ENCODE measurements at regions not wholly inside any gene's neighbourhood (a gene's known extent, or its start where the extent isn't known, plus 50 kb on each side); places are given as distances from the start of the nearest gene placed in this dataset.

DNA sequence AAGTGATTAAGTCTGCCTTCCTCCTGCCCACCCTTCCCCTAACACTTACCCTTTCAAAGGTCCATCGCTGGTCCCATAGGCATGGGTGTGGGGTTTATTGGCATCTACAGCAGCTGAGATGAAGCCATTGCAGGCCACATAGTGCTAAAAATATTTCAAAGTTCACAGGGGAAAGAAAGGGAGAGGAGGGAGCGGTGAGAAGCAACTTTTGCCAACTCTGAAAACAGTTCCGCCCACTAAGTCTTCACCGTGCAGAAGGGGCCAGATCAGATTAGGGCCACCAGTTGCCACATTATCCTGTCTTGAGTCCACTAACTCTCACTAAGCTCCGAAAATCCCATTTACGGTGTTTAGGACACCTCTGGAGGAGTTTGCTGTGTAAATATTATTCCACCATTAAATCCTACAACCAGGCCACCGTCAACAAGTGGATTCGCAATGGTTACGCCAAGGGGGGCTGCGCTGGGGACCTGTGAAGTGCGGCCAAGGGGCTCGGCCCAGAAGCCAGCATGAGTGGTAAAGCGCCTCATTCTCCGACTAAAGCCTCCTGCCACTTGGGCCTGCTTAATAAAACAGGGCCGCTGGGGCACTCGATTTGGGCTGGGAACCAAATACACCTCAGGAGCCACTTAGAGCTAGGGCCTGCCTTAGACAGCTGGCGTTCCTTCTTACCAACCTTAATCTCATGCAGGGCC is 534.9 kb downstream of the MIAT start:
- Histone ChIP-seq H3K4me3 (ENCODE audit: low read depth, low read length) (no peak overlapping the region), H3K4me1 (ENCODE audit: control insufficient read depth, insufficient read depth, low read length) (peaks cover 2% of the 10 kb centered on the region), H3K9me3 (ENCODE audit: control insufficient read depth, insufficient read depth, low read length) (peaks cover 7% of the 10 kb centered on the region; the same call in 1 of the 2 replicates), H3K36me3 (ENCODE audit: control insufficient read depth, insufficient read depth, low read length) (no peaks in the 10 kb centered on the region), H3K9ac (ENCODE audit: low read depth, low read length) (no peak overlapping the region), H3K27me3 (ENCODE audit: control insufficient read depth, insufficient read depth, low read length) (no peaks in the 10 kb centered on the region; the same call in 1 of the 2 replicates), H3K27ac (ENCODE audit: low read depth, low read length) (no peak overlapping the region)

DNA sequence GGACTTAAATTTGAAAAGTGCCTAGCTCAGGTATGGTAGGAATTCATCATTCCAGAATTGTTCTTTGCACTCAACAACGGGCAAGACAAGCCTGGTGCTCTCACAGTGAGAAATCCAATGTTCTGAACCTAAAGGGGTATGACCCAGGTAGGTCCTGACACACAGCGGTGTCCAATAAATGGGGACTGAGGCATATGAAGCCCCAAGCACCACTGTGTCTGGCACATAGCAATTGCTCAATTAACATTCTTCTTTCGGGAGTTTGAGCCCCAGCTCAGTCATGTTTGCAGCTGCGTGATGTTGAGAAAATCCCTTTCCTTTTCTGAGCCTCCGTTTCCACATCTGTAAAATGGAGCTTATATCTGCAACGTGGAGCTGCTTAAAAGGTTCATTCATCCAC is 535.8 kb downstream of the MIAT start:
- Histone ChIP-seq H3K9me3 (ENCODE audit: control insufficient read depth, insufficient read depth, low read length) (peaks cover 7% of the 10 kb centered on the region; the same call in 1 of the 2 replicates), H3K27me3 (ENCODE audit: control insufficient read depth, insufficient read depth, low read length) (no peaks in the 10 kb centered on the region; the same call in 1 of the 2 replicates), H3K9ac (ENCODE audit: low read depth, low read length) (no peak overlapping the region), H3K27ac (ENCODE audit: low read depth, low read length) (no peak overlapping the region), H3K4me1 (ENCODE audit: control insufficient read depth, insufficient read depth, low read length) (no peaks in the 10 kb centered on the region), H3K4me3 (ENCODE audit: low read depth, low read length) (no peak overlapping the region), H3K36me3 (ENCODE audit: control insufficient read depth, insufficient read depth, low read length) (no peaks in the 10 kb centered on the region)

DNA sequence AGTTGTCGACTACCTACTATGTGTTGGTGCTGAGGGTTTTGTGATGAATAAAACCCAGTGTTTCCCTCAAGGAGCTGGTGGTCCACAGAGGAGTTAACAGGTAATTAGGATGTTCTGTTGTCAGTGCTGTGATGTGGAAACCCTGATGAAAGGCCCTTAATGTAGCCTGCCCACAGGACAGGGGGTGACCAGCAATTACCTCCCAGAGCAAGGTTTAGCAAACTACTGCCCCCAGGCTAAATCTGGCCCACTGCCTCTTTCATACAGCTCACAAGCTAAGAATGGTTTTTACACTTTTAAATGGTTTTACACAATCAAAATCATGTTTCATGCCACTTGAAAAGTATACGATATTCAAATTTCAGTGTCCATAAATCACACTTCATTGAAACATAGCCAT is 536.2 kb downstream of the MIAT start:
- H3K27ac ChIP-seq (ENCODE audit: low read depth, low read length), result no peak overlapping the region
- no peak overlapping the region for H3K4me3 ChIP-seq (ENCODE audit: low read depth, low read length)
- H3K9me3 ChIP-seq (ENCODE audit: control insufficient read depth, insufficient read depth, low read length), result peaks cover 7% of the 10 kb centered on the region; the same call in 1 of the 2 replicates
- H3K9ac ChIP-seq (ENCODE audit: low read depth, low read length), result no peak overlapping the region
- H3K27me3 ChIP-seq (ENCODE audit: control insufficient read depth, insufficient read depth, low read length), result no peaks in the 10 kb centered on the region; the same call in 1 of the 2 replicates
- H3K4me1 ChIP-seq (ENCODE audit: control insufficient read depth, insufficient read depth, low read length), result no peaks in the 10 kb centered on the region
- no peaks in the 10 kb centered on the region for H3K36me3 ChIP-seq (ENCODE audit: control insufficient read depth, insufficient read depth, low read length)

DNA sequence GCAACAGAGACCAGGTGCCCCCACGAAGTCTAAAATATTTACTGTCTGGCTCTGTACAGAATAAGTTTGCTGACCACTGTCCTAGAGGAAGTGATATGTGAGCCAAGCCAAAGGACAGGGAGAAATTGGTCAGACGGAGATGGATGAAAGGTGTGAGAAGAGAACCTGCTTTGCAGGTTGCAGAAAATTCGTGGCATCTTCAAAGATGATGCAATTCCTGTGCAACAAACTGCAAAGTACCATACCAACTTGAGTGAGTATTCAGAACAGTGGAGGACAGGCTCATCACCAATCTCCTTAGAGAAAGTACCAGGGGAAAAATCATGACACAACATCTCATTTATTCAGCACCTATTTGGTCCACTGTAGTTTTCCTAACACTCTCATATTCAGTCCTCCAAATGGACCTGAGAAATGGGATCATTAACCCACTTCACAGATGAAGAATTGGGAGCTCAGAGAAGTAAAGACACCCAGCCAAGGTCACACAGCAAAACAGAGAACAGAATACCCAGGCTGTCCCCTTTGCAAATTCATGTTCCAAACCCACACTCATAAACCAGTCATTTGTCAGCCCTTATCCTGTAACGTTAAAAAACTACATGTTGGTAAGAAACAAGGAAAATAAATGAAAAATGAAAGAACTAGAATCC is 536.8 kb downstream of the MIAT start:
- H3K27ac ChIP-seq (ENCODE audit: low read depth, low read length), result no peak overlapping the region
- H3K36me3 ChIP-seq (ENCODE audit: control insufficient read depth, insufficient read depth, low read length), result no peaks in the 10 kb centered on the region
- H3K9me3 ChIP-seq (ENCODE audit: control insufficient read depth, insufficient read depth, low read length), result peaks cover 7% of the 10 kb centered on the region; the same call in 1 of the 2 replicates
- no peak overlapping the region for H3K9ac ChIP-seq (ENCODE audit: low read depth, low read length)
- no peaks in the 10 kb centered on the region for H3K27me3 ChIP-seq (ENCODE audit: control insufficient read depth, insufficient read depth, low read length)
- no peaks in the 10 kb centered on the region for H3K4me1 ChIP-seq (ENCODE audit: control insufficient read depth, insufficient read depth, low read length)
- no peak overlapping the region for H3K4me3 ChIP-seq (ENCODE audit: low read depth, low read length)

DNA sequence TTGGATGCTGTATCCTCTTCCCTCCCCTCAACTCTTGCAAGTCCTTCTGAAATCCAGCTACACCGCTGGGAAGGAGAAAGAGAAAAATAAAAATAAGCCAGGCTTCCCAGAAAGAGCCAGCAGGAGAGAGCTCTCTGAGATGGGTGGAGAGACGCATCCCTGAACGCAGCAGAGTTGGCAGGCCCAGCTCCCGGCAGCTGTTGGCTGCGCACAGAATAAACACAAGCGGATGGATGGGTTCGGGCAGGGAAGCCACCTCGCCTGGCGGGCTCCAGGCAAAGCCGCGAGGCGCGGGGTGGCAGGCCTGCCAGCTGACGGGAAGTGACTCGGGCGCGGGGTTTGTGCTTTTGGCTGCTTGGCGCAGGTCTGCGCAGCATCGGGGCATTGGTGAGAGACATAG is 537.7 kb downstream of the MIAT start:
- no peak overlapping the region for H3K4me3 ChIP-seq (ENCODE audit: low read depth, low read length)
- H3K9ac ChIP-seq (ENCODE audit: low read depth, low read length), result no peak overlapping the region
- H3K27me3 ChIP-seq (ENCODE audit: control insufficient read depth, insufficient read depth, low read length), result no peaks in the 10 kb centered on the region
- H3K27ac ChIP-seq (ENCODE audit: low read depth, low read length), result no peak overlapping the region
- peaks cover 7% of the 10 kb centered on the region; the same call in 1 of the 2 replicates for H3K9me3 ChIP-seq (ENCODE audit: control insufficient read depth, insufficient read depth, low read length)
- no peaks in the 10 kb centered on the region for H3K4me1 ChIP-seq (ENCODE audit: control insufficient read depth, insufficient read depth, low read length)
- no peaks in the 10 kb centered on the region for H3K36me3 ChIP-seq (ENCODE audit: control insufficient read depth, insufficient read depth, low read length)

DNA sequence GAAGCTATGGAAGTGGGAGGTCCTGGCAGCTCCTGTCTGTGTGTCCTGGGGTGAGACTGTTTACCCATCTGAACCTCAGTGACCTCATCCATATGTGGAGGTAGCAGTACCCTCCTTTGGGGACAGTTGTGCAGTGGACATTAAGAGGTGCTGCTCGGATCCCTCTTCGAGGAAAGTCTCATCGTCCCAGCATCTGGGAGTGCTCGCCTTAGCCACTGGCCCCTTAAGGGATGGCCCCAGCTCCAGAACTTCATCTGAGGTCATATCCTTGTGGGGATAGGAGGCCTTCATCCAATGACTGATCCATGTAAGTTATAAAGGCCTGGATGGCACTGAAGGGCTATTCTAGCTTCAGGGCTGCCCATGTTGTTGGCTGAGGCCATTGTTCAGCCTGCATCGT is 538.1 kb downstream of the MIAT start:
- Histone ChIP-seq H3K9me3 (ENCODE audit: control insufficient read depth, insufficient read depth, low read length) (peaks cover 7% of the 10 kb centered on the region; the same call in 1 of the 2 replicates), H3K27ac (ENCODE audit: low read depth, low read length) (no peak overlapping the region), H3K4me3 (ENCODE audit: low read depth, low read length) (no peak overlapping the region), H3K27me3 (ENCODE audit: control insufficient read depth, insufficient read depth, low read length) (no peaks in the 10 kb centered on the region), H3K36me3 (ENCODE audit: control insufficient read depth, insufficient read depth, low read length) (no peaks in the 10 kb centered on the region), H3K4me1 (ENCODE audit: control insufficient read depth, insufficient read depth, low read length) (no peaks in the 10 kb centered on the region), H3K9ac (ENCODE audit: low read depth, low read length) (no peak overlapping the region)

DNA sequence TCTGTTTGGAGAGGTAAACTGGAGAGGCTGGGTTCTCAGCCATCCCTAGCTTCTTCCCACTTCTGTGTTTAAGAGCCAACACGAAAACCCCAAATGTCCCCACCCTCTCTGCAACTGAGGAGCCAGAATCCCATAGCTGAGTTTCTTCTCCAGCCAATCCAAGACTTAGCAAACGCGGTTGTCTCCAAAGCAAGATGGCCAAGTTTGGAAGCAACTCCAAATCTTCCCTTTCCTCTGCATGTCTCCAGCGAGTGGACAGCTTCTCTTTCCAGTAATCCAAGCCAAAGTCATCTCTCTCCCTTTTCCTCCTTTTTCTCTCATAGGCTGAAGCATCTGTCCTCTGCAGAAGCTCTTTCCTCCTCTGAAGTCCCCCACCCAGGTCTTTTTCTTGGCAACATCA is 539.2 kb downstream of the MIAT start:
- H3K4me3 ChIP-seq (ENCODE audit: low read depth, low read length), result no peak overlapping the region
- no peak overlapping the region for H3K9ac ChIP-seq (ENCODE audit: low read depth, low read length)
- H3K36me3 ChIP-seq (ENCODE audit: control insufficient read depth, insufficient read depth, low read length), result no peaks in the 10 kb centered on the region
- peaks cover 6% of the 10 kb centered on the region; the same call in 1 of the 2 replicates for H3K4me1 ChIP-seq (ENCODE audit: control insufficient read depth, insufficient read depth, low read length)
- H3K9me3 ChIP-seq (ENCODE audit: control insufficient read depth, insufficient read depth, low read length), result no peaks in the 10 kb centered on the region
- no peaks in the 10 kb centered on the region for H3K27me3 ChIP-seq (ENCODE audit: control insufficient read depth, insufficient read depth, low read length)
- no peak overlapping the region for H3K27ac ChIP-seq (ENCODE audit: low read depth, low read length)

DNA sequence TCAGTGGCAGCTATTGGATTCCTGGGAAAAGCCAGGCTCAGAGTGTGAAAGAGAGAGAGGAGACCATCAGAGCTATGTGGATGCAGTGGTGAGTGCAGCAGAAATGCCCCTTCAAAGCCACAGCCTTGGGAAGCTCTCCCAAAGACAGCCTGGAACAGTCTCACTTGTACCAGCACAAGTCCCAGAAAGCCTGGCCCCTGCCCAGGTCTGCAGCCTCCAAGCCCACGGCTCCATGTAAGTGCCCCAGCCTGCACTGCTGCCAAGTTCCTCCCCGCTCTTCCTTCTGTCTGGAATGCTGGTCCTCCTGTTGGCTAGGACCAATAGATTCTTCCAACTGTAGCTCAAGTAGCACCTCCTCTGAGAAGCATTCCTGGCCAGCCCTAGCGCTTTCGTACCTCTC is 539.7 kb downstream of the MIAT start:
- no peaks in the 10 kb centered on the region for H3K9me3 ChIP-seq (ENCODE audit: control insufficient read depth, insufficient read depth, low read length)
- no peaks in the 10 kb centered on the region for H3K36me3 ChIP-seq (ENCODE audit: control insufficient read depth, insufficient read depth, low read length)
- H3K27me3 ChIP-seq (ENCODE audit: control insufficient read depth, insufficient read depth, low read length), result no peaks in the 10 kb centered on the region
- H3K27ac ChIP-seq (ENCODE audit: low read depth, low read length), result no peak overlapping the region
- H3K9ac ChIP-seq (ENCODE audit: low read depth, low read length), result no peak overlapping the region
- H3K4me3 ChIP-seq (ENCODE audit: low read depth, low read length), result no peak overlapping the region
- H3K4me1 ChIP-seq (ENCODE audit: control insufficient read depth, insufficient read depth, low read length), result peaks cover 11% of the 10 kb centered on the region

DNA sequence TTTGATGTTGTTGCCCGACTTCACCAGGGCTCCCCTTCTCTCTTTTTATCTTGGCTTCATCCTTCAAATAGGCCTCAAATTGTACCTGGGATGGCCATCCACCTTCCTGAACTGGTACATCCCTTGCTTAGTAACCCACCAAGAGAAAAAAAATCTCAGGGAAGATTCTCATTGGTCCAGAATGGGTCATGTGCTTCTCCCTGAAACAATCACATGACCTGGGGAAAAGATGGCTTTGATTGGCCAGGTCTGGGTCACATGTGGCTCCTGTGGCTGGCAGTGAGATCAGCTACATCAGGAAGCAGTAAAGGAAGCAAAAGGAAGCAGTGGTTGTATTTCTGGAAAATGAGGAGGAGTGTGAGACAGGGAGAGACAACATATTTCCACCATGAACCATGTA is 540.2 kb downstream of the MIAT start:
- H3K9ac ChIP-seq (ENCODE audit: low read depth, low read length), result no peak overlapping the region

DNA sequence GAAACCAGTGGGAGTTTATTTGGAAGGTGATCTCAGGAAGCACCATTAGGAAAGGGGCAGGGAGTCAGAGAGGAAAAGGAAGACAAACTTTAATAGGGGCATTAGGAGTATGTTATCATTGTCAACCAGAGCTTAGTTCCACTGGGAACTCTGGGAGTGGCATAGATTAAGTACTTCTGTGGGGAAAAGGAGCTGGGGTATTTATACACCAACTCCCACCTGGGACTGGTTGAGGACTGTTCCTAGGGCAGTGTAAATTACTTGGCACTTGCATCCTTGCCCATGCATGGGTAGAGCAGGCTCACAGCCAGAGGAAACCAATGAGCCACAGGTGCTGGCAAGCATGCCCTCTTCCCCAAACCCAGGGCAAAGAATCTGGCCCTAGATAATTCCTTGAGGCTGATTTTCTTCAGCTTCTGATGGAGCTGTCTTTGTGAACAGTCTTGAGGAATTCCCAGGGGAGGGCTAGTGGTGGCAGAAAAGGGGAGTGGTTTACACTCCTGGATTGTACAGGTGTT is 541.2 kb downstream of the MIAT start:
- no peaks in the 10 kb centered on the region for H3K27me3 ChIP-seq (ENCODE audit: control insufficient read depth, insufficient read depth, low read length)
- H3K4me3 ChIP-seq (ENCODE audit: low read depth, low read length), result no peak overlapping the region
- H3K36me3 ChIP-seq (ENCODE audit: control insufficient read depth, insufficient read depth, low read length), result no peaks in the 10 kb centered on the region
- H3K9ac ChIP-seq (ENCODE audit: low read depth, low read length), result no peak overlapping the region
- peaks cover 25% of the 10 kb centered on the region for H3K4me1 ChIP-seq (ENCODE audit: control insufficient read depth, insufficient read depth, low read length)
- H3K27ac ChIP-seq (ENCODE audit: low read depth, low read length), result no peak overlapping the region
- no peaks in the 10 kb centered on the region for H3K9me3 ChIP-seq (ENCODE audit: control insufficient read depth, insufficient read depth, low read length)

More for the DNA sequence above, 540.2 kb downstream of the MIAT start:
- Histone ChIP-seq H3K4me1 (ENCODE audit: control insufficient read depth, insufficient read depth, low read length) (peaks cover 16% of the 10 kb centered on the region), H3K27me3 (ENCODE audit: control insufficient read depth, insufficient read depth, low read length) (no peaks in the 10 kb centered on the region), H3K36me3 (ENCODE audit: control insufficient read depth, insufficient read depth, low read length) (no peaks in the 10 kb centered on the region), H3K4me3 (ENCODE audit: low read depth, low read length) (no peak overlapping the region), H3K9me3 (ENCODE audit: control insufficient read depth, insufficient read depth, low read length) (no peaks in the 10 kb centered on the region), H3K27ac (ENCODE audit: low read depth, low read length) (no peak overlapping the region)

DNA sequence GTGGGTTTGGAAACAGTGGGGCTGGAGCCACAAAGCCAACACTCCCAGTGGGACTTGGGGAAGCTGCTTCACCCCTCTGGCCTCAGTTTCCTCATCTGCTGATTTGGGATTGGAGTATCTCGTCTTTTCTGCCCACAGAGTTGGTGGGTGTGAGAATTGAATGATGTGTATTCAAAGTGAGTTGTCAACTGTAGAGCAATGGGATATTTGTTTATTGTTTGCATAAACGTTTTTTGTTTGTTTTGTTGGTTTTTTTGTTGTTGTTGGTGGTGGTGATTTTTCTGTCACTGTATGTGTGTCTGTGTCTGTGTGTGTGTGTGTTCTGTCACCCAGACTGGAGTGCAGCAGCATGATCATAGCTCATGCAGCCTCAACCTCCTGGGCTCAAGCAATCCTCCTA is 542.0 kb downstream of the MIAT start:
- H3K4me1 ChIP-seq (ENCODE audit: control insufficient read depth, insufficient read depth, low read length), result peaks cover 25% of the 10 kb centered on the region
- H3K9me3 ChIP-seq (ENCODE audit: control insufficient read depth, insufficient read depth, low read length), result no peaks in the 10 kb centered on the region
- H3K36me3 ChIP-seq (ENCODE audit: control insufficient read depth, insufficient read depth, low read length), result no peaks in the 10 kb centered on the region
- H3K27ac ChIP-seq (ENCODE audit: low read depth, low read length), result no peak overlapping the region
- no peak overlapping the region for H3K9ac ChIP-seq (ENCODE audit: low read depth, low read length)
- no peak overlapping the region for H3K4me3 ChIP-seq (ENCODE audit: low read depth, low read length)
- H3K27me3 ChIP-seq (ENCODE audit: control insufficient read depth, insufficient read depth, low read length), result no peaks in the 10 kb centered on the region

Data from HUES48 (cell line).